ENCODE measurements at regions not wholly inside any gene's neighbourhood (a gene's known extent, or its start where the extent isn't known, plus 50 kb on each side); places are given as distances from the start of the nearest gene placed in this dataset.
"Not testable (repeated sequence)": the region's sequence is repeated elsewhere in the genome, so short reads cannot be mapped to it uniquely, and the experiment has no call there.

DNA sequence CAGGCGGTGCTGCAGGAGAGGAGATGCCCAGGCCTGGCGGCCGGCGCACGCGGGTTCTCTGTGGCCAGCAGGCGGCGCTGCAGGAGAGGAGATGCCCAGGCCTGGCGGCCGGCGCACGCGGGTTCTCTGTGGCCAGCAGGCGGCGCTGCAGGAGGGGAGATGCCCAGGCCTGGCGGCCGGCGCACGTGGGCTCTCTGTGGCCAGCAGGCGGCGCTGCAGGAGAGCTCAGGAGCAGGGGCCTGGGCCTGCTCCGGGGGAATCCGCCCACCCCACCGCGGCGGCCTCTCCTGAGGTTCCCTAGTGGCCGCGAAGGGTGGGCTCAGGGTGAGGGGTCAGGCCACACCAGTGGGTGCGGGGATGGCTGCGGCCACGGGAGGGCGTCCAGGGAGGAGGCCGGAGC, 75.9 kb downstream of the OR4F16 start:
- DNase-seq = not testable (repeated sequence)

DNA sequence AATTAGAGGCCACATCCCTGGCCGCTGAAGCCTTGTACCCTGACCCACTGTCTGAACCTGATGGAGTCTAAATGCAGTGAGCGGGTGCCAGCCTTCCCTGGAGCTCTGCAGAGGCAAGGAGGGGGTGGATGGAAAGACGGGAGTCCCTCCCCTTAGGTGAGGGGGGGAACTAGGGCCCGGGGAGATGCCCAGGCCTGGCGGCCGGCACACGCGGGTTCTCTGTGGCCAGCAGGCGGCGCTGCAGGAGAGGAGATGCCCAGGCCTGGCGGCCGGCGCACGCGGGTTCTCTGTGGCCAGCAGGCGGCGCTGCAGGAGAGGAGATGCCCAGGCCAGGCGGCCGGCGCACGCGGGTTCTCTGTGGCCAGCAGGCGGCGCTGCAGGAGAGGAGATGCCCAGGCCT, 77.3 kb downstream of the OR4F16 start:
- not testable (repeated sequence) for DNase-seq

DNA sequence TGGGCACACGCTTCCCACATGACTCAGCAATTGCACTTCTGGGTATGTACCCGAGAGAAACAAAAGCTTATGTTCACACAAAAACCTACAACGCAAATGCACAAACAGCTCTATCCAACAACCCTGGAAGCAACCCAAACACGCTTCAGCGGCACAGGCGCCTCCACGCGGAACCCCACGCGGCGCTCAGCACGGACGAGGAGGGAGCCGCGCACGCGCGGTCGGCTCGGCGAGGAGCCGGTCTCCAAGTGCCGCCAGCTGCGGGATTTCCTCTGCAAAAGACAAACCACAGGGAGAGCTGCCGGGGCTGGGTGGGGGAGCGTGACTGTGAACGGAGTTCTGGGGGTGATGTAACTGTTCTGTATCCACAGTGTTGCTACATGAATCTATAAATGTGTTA, 81.2 kb downstream of the OR4F16 start:
- DNase-seq = peak; percentile 11

DNA sequence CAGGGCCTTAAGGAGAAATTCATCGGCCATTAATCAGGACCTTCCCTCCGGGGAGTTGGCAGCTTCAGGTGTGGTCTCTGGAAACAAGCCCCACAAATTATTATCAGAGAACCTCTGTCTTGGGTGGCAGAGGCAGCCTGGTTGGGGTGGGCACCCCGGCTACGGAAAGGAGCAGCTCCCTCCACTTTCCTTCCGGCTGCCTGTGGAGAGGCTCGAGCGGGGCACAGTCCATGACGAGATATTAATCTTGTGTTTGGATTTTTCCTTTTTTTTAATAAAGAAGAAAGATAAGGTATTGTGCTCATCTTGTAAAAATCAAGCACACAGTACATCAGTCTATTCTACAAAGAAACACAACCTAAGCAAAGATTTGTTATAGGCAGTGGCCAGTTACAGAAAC, 98.2 kb downstream of the OR4F16 start:
- DNase-seq = not testable (repeated sequence)

DNA sequence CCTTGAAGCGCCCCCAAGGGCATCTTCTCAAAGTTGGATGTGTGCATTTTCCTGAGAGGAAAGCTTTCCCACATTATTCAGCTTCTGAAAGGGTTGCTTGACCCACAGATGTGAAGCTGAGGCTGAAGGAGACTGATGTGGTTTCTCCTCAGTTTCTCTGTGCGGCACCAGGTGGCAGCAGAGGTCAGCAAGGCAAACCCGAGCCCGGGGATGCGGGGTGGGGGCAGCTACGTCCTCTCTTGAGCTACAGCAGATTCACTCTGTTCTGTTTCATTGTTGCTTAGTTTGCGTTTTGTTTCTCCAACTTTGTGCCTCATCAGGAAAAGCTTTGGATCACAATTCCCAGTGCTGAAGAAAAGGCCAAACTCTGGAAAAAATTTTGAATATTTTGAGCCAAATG, 100.5 kb downstream of the OR4F16 start:
- DNase-seq = peak; percentile 67
